Activated CD8-positive, alpha-beta memory T cell treated with anti-CD3 and anti-CD28 coated beads, Interleukin-2, amount 50 U/mL, for 48 hours (primary cell): ENCODE measurements at regions not wholly inside any gene's neighbourhood (a gene's known extent, or its start where the extent isn't known, plus 50 kb on each side); places are given as distances from the start of the nearest gene placed in this dataset.

ENCODE experiments used
- DNase-seq: peaks from one replicate; pipeline ENCODE4 v3.0.0-alpha.2; 2020

GRCh38 chr3:107892955-107893624 is 197.7 kb downstream of the CD47 start:
- no peak for DNase-seq

- DNase-seq, result no peak
These were observed 205.9 kb downstream of the CD47 start for GRCh38 chr3:107884719-107885460.

- no peak for DNase-seq
These were observed 206.8 kb downstream of the CD47 start for GRCh38 chr3:107884028-107884427.

- no peak for DNase-seq
These were observed 207.9 kb downstream of the CD47 start for GRCh38 chr3:107882881-107883280.

- no peak for DNase-seq
These were observed 208.6 kb downstream of the CD47 start for GRCh38 chr3:107882261-107882660.

GRCh38 chr3:107881509-107881908 is 209.3 kb downstream of the CD47 start:
- DNase-seq, result no peak

DNA sequence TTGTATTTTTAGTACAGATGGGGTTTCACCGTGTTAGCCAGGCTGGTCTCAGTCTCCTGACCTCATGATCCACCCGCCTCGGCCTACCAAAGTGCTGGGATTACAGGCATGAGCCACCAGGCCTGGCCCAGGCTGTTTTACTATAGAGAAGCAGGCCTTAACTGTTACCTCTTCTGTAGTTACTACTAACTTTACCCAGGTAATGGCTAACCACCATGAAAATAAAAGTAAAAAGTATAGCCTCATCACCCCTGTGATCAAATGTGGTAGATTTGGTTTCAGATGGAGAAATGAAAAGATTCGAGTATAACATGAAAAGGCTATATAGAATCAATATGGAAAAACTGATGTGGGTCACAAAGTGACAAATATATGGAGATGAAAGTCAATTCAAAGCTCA is 210.1 kb downstream of the CD47 start:
- no peak for DNase-seq

DNA sequence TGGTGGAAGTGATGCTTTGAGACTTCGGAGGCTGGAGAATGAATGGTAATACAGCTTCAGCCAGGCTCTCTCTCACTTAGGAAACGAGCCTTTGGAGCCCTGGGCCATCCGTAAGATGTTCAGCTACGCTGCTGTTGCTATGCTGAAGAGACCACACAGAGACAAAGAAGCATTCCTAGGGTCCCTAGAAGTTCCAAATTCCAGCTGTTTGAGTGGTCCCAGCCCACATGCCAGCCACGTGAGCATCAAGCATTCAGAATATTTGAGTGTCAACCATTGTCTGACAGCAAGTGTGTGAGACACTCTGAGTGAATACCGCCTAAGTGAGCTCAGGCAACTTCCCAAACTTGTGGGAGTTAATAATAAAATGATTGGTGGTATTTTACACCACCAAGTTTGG is 212.9 kb downstream of the CD47 start:
- no peak for DNase-seq

GRCh38 chr3:107870943-107871638 is 219.7 kb downstream of the CD47 start:
- no peak for DNase-seq

DNA sequence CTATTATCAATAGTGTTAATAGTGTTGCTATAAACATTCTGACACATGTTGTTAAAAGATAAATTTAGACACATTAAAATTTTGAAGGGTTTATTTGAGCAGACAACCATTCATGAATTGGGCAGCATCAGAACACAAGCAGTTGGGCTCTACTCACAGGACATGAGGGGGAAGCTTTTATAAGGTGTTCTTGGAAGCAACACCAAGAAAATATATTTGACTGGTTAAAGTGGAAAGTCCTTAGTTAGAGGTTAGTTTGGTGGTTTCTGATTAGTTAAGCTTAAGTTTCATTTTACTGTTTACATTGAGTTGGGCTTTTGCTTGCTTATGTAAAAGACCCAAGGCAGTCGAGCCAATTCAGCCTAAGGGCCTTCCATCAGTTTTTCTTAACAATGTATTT is 220.7 kb downstream of the CD47 start:
- no peak for DNase-seq

- DNase-seq, result no peak
These were observed 222.4 kb downstream of the CD47 start for GRCh38 chr3:107868449-107868848.

- DNase-seq, result no peak
These were observed 228.9 kb downstream of the CD47 start for GRCh38 chr3:107861904-107862303.

DNA sequence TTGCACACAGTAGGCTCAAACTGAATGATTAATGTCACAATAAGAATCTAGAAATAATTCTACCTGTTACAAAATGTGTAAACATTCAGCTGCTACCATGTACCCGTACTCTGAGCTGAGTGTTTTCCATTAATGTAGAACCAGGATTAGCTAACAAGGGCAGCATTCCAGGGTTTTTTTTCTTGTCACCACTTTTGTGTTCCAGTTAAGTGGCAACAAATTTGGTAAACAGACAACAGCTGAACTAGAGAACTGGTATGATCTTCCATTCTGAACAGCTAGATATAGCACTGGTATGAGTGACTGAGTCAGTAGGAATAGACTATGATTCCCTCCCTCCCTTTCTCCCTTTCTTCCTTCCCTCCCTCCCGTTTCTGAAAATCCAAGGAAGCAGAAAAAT is 229.4 kb downstream of the CD47 start:
- no peak for DNase-seq
